MM.1S (cell line): ENCODE measurements at regions not wholly inside any gene's neighbourhood (a gene's known extent, or its start where the extent isn't known, plus 50 kb on each side); places are given as distances from the start of the nearest gene placed in this dataset.
A peak's percentile ranks its signal among the peaks of the same experiment; 100 is the strongest.

ENCODE experiments used
- DNase-seq: peaks from one replicate; pipeline ENCODE4 v3.0.0-alpha.2; 2015
- H2AFZ ChIP-seq: fragments of 300-600 bp; sonication (generic); 2 replicates; pipeline ENCODE4 v1.6.0; 2016; ENCODE audit warnings: antibody characterized with exemption, low read length
- H3F3A ChIP-seq: fragments of 300-600 bp; sonication (generic); 2 replicates; pipeline ENCODE4 v1.6.1; 2016; ENCODE audit warnings: mild to moderate bottlenecking, antibody characterized with exemption, low read length, moderate library complexity, mixed read lengths; ENCODE audit not compliant: insufficient read depth
- H3K27ac ChIP-seq: fragments of 300-600 bp; sonication (generic); 2 replicates; pipeline ENCODE4 v1.5.1; 2016; ENCODE audit warnings: mild to moderate bottlenecking, low read length
- H3K27me3 ChIP-seq: fragments of 300-600 bp; sonication (generic); replicated peaks from 2 replicates; pipeline ENCODE4 v1.6.0; 2016; ENCODE audit warnings: low read length; ENCODE audit not compliant: insufficient read depth
- H3K36me3 ChIP-seq: fragments of 300-600 bp; sonication (generic); replicated peaks from 2 replicates; pipeline ENCODE4 v1.6.1; 2016; ENCODE audit warnings: mild to moderate bottlenecking, low read length, mixed read lengths; ENCODE audit not compliant: insufficient read depth
- H3K4me1 ChIP-seq: fragments of 300-600 bp; sonication (generic); 2 replicates; pipeline ENCODE4 v1.6.1; 2016; ENCODE audit warnings: low read length, mixed read lengths
- H3K4me2 ChIP-seq: fragments of 300-600 bp; sonication (generic); 2 replicates; pipeline ENCODE4 v1.6.0; 2016; ENCODE audit warnings: low read depth, low read length
- H3K4me3 ChIP-seq: fragments of 300-600 bp; sonication (generic); 2 replicates; pipeline ENCODE4 v1.5.1; 2016; ENCODE audit warnings: low read length, mixed read lengths
- H3K79me2 ChIP-seq: fragments of 300-600 bp; sonication (generic); 2 replicates; pipeline ENCODE4 v1.6.1; 2016; ENCODE audit warnings: mixed run types, low read length, mixed read lengths
- H3K9ac ChIP-seq: fragments of 300-600 bp; sonication (generic); 2 replicates; pipeline ENCODE4 v1.6.1; 2016; ENCODE audit warnings: low read length, mixed read lengths
- H3K9me2 ChIP-seq: fragments of 300-600 bp; sonication (generic); replicated peaks from 2 replicates; pipeline ENCODE4 v1.6.1; 2016; ENCODE audit warnings: mild to moderate bottlenecking, low read length, mixed read lengths; ENCODE audit not compliant: insufficient read depth
- H3K9me3 ChIP-seq: fragments of 300-600 bp; sonication (generic); replicated peaks from 2 replicates; pipeline ENCODE4 v1.6.1; 2016; ENCODE audit warnings: mild to moderate bottlenecking, low read length, mixed read lengths; ENCODE audit not compliant: insufficient read depth
- H4K20me1 ChIP-seq: fragments of 300-600 bp; sonication (generic); 2 replicates; pipeline ENCODE4 v1.6.1; 2016; ENCODE audit warnings: mild to moderate bottlenecking, low read length, moderate library complexity, mixed read lengths; ENCODE audit not compliant: insufficient read depth
- CTCF ChIP-seq: fragments of 300-600 bp; sonication (generic); IDR thresholded peaks from 2 replicates; pipeline ENCODE4 v1.5.1; 2016; ENCODE audit warnings: antibody characterized with exemption, low read length, mixed read lengths
- EZH2 ChIP-seq: fragments of 300-600 bp; sonication (generic); optimal IDR thresholded peaks from 2 replicates; pipeline ENCODE3; 2017; ENCODE audit warnings: low read depth, mild to moderate bottlenecking, antibody characterized with exemption, low read length, mixed read lengths
- EZH2phosphoT487 ChIP-seq: fragments of 300-600 bp; sonication (generic); IDR thresholded peaks from 2 replicates; pipeline ENCODE4 v1.6.1; 2018; ENCODE audit warnings: antibody characterized with exemption, low read length

DNA sequence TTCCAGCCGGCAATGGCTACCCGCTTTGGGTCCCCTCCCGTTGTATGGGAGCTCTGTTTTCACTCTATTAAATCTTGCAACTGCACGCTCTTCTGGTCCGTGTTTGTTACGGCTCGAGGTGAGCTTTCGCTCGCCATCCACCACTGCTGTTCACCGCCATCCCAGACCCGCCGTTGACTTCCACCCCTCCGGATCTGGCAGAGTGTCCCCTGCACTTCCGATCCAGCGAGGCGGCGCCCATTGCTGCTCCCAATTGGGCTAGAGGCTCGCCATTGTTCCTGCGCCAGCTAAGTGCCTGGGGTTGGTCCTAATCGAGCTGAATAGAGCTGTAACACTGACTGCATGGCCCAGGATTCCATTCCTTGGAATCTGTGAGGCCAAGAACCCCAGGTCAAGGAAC, 359.9 kb downstream of the CTTN start:
- H3K27ac ChIP-seq: no peak overlapping the region
- H2AFZ ChIP-seq: no peak overlapping the region
- no peaks in the 10 kb centered on the region for H3K9me2 ChIP-seq
- H3K27me3 ChIP-seq: peaks cover 75% of the 10 kb centered on the region
- H3K4me3 ChIP-seq: no peak overlapping the region
- no peak for DNase-seq
- no peaks in the 10 kb centered on the region for H3F3A ChIP-seq
- H3K79me2 ChIP-seq: no peaks in the 10 kb centered on the region
- no peaks in the 10 kb centered on the region for H3K4me1 ChIP-seq
- H3K4me2 ChIP-seq: no peak overlapping the region
- no peaks in the 10 kb centered on the region for H3K36me3 ChIP-seq
- no peak overlapping the region for H3K9ac ChIP-seq
- no peaks in the 10 kb centered on the region for H4K20me1 ChIP-seq
- no peaks in the 10 kb centered on the region for H3K9me3 ChIP-seq
- no peak for TF ChIP-seq EZH2
- TF ChIP-seq EZH2phosphoT487: no peak
- no peak for TF ChIP-seq CTCF

GRCh38 chr11:70759846-70760245, 361.5 kb downstream of the CTTN start:
- no peak for DNase-seq
- no peak for TF ChIP-seq EZH2
- TF ChIP-seq EZH2phosphoT487: no peak
- no peak for TF ChIP-seq CTCF
- Histone ChIP-seq H3K4me2 (no peak overlapping the region), H3K36me3 (no peaks in the 10 kb centered on the region), H3K9me2 (no peaks in the 10 kb centered on the region), H3K27me3 (peaks cover 59% of the 10 kb centered on the region), H3K79me2 (no peaks in the 10 kb centered on the region), H2AFZ (no peak overlapping the region), H3K9me3 (no peaks in the 10 kb centered on the region), H3K9ac (no peak overlapping the region), H3K27ac (no peak overlapping the region), H4K20me1 (no peaks in the 10 kb centered on the region), H3F3A (no peaks in the 10 kb centered on the region), H3K4me3 (no peak overlapping the region), H3K4me1 (no peaks in the 10 kb centered on the region)

DNA sequence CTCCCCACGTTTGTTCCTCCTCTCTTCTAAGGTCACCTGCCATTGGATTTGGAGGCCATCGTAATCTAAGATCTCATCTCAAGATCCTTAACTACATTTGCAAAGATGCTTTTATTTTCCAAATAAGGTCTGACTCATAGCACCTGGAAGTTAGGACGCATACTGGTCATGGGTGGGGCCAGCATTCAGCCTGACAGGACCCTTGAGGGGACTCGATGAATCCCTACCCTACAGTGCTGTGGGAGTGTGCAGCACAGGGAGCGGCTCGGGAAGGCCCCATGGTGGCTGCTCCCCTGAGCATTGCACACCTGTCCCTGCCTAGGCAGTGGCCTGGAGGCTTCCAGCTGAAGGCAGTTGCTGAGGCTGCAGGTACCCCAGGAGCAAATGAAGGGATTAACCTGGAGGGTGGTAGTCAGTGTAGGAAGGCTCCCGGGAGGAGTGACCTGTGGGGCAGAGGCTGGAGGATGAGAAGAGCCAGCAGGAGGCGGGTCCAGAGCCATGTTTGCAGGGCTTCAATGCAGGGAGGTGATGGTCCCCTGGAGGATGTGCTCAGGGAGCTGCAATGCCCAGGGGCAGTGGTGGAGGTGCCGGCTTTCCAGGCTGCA, 362.2 kb downstream of the CTTN start:
- H3K36me3 ChIP-seq: no peaks in the 10 kb centered on the region
- TF ChIP-seq EZH2: no peak
- H3K9me2 ChIP-seq: no peaks in the 10 kb centered on the region
- no peak overlapping the region for H3K9ac ChIP-seq
- H3K79me2 ChIP-seq: no peaks in the 10 kb centered on the region
- no peak overlapping the region for H3K4me3 ChIP-seq
- DNase-seq: no peak
- H3K27ac ChIP-seq: no peak overlapping the region
- no peak overlapping the region for H3K4me2 ChIP-seq
- no peaks in the 10 kb centered on the region for H3K9me3 ChIP-seq
- no peaks in the 10 kb centered on the region for H3F3A ChIP-seq
- no peaks in the 10 kb centered on the region for H4K20me1 ChIP-seq
- H2AFZ ChIP-seq: no peak overlapping the region
- H3K4me1 ChIP-seq: no peaks in the 10 kb centered on the region
- H3K27me3 ChIP-seq: peaks cover 62% of the 10 kb centered on the region

DNA sequence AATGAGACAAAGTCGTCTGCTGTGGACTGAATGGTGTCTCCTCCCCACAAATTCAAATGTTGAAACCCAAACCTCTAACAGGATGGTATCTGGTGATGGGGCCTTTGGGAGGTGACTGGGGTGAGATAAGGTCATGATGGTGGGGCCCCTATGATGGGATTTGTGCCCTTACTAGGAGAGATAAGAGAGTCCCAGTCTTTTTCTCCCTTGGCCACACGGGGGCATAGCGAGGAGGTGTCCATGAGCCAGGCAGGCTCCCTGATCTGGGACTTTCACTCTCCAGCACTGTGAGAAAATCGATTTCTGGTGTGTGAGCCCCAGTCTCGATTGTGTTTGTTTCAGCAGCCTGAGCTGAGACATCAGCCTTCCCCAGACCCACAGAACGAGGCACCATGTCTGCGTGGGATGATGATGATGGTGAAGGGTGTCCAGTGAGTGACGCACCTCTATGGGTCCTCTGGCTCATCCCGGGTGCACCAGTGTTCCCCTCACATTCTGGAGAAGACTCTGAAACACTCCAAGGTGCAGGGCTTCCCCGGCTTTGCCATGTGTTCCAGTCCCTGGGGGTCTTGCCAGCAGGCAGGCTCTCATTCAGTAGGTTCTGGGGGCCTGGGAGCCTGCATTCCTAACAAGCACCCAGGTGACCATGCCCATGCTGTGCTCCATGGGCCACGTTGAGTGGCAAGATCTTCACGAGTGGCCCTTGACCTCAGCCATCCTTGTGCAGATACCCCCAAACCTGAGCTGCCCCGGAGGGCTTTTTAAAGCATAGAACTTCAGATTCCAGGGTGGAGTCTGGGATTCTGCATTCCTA, 363.0 kb downstream of the CTTN start:
- no peaks in the 10 kb centered on the region for H4K20me1 ChIP-seq
- peaks cover 62% of the 10 kb centered on the region for H3K27me3 ChIP-seq
- H3K9me2 ChIP-seq: no peaks in the 10 kb centered on the region
- H3K9ac ChIP-seq: no peak overlapping the region
- H3K4me3 ChIP-seq: no peak overlapping the region
- H3F3A ChIP-seq: no peaks in the 10 kb centered on the region
- H3K4me1 ChIP-seq: no peaks in the 10 kb centered on the region
- H2AFZ ChIP-seq: no peak overlapping the region
- no peak for TF ChIP-seq EZH2phosphoT487
- no peak for TF ChIP-seq EZH2
- TF ChIP-seq CTCF: peak; percentile 28
- H3K79me2 ChIP-seq: no peaks in the 10 kb centered on the region
- no peak overlapping the region for H3K27ac ChIP-seq
- H3K9me3 ChIP-seq: no peaks in the 10 kb centered on the region
- no peak for DNase-seq
- H3K4me2 ChIP-seq: no peak overlapping the region
- no peaks in the 10 kb centered on the region for H3K36me3 ChIP-seq
